NCI-H2081 (cell line): ENCODE measurements at regions not wholly inside any gene's neighbourhood (a gene's known extent, or its start where the extent isn't known, plus 50 kb on each side); places are given as distances from the start of the nearest gene placed in this dataset.
"Not testable (repeated sequence)": the region's sequence is repeated elsewhere in the genome, so short reads cannot be mapped to it uniquely, and the experiment has no call there.

Experiments
- DNase-seq, 2 experiments: peaks; one replicate each; lab custom pipeline; 2025; lab: John Stamatoyannopoulos, UW

DNA sequence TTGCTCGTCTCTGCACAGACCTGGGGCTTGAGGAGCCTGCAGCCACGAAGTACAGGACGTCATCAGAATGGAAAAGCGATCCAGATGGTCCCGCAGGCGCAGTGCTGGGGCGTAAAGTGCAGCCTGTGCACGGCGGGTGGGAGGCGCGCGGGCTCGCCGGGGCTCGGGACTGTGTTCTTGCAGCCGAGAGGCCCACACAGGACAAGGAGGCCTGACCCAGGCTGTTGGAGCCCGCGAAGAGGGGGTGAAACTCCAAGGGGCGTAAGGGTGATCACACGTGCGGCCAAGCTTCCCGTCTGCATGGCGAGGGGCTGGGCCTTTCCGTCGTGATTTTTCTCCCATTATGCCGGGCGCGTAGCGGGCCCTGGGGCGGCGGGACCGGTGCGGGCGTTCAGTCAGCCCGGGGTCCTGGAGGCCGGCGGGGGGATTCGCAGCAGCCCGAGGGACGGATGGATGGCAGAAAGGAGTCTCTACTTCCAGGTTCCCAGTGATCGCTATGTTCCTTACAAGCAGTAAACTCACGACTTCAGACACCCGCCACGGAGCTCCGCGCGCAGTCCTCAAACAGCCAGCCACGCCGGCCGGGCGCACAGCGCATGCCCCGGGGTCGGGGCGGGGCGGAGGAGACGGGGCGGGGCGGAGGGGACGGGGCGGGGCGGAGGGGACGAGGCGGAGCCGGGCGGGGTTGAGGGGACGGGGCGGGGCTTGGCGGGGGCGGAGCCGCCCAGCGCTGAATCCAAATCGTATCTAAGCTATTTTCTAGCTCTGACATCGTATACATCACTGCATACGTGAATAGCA, 141.0 kb upstream of the KCNJ18 start:
- DNase-seq = peak; percentile 48 to 60

DNA sequence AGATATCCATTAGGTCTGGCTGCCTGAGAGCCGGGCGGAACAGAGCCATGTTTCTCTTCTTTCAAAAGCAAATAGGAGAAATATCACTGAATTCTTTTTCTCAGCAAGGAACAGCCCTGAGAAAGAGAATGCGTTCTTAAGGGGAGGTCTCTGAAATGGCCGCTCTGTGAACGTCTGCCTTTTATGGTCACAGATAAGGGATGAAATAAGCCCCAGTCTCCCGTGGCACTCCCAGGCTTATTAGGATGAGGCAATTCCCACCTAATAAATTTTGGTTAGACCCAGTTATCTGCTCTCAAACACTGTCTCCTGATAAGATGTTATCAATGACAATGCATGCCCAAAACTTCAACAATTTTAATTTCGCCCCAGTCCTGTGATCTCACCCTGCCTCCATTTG, 133.4 kb upstream of the KCNJ18 start:
- not testable (repeated sequence) for DNase-seq

DNA sequence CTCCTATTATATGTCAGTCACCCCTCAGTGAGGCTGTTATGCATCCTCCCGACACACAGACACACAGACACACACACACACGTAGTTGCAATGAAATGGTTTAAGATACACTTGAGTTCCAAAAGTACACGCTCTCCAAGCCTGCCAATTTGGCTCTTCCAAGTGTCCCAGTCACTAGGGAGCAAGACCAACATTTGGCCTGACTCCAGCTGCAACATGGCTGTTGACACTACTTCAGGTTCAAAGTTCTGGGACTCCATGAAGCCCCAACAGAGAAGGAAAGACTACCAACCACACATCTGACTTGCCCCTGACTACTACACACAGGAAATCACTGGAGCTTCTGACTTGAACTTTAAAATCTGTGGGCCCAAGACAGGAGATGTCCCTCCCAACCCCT, 128.1 kb upstream of the KCNJ18 start:
- DNase-seq = no peak

GRCh38 chr17:21564757-21565156, 127.6 kb upstream of the KCNJ18 start:
- not testable (repeated sequence) for DNase-seq

DNA sequence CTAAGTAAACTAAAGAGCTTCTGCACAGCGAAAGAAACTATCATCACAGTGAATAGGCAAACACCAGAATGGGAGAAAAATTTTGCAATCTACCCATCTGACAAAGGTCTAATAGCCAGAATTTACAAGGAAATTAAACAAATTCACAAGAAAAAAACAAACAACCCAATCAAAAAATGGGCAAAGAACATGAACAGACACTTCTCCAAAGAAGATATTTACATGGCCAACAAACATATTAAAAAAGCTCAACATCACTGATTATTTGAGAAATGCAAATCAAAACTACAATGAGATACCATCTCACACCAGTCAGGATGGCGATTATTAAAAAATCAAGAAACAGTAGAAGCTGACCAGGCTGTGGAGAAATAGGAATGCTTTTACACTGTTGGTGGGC, 121.9 kb upstream of the KCNJ18 start:
- DNase-seq = not testable (repeated sequence)

- DNase-seq = not testable (repeated sequence)
Measured at GRCh38 chr17:21572148-21572547, 120.2 kb upstream of the KCNJ18 start.

GRCh38 chr17:21573271-21573960, 118.9 kb upstream of the KCNJ18 start:
- not testable (repeated sequence) for DNase-seq

DNA sequence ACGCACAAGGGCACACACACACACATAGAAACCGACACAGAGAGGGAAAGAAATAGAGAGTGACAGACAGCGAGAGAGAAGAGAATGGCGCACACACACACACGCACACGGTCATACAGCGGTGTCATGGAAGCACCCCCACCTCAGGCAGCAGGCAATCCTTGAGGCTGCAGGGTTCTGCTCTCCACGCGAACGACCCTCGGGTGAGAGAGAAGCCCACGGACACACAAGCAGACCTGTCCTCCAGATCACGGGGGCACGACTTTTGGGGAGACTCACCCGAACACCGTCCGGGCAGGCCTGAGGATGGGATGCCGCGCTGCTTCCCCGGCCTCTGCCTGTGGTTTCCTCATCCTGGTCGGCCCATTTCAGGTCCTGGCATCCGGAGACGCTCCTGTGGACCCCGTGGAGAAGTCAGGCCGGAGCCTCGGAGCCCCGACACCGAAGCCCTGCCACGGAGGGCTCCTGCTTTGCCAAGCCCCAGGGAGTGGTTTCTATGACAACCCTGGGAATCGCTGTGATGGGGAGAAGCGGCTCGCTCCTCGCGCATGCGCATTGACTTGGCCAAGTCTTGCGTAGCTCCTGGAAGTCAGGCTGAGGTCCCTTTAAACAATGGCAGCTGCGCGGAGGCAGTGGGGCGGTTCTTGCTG, 118.2 kb upstream of the KCNJ18 start:
- no peak for DNase-seq

DNA sequence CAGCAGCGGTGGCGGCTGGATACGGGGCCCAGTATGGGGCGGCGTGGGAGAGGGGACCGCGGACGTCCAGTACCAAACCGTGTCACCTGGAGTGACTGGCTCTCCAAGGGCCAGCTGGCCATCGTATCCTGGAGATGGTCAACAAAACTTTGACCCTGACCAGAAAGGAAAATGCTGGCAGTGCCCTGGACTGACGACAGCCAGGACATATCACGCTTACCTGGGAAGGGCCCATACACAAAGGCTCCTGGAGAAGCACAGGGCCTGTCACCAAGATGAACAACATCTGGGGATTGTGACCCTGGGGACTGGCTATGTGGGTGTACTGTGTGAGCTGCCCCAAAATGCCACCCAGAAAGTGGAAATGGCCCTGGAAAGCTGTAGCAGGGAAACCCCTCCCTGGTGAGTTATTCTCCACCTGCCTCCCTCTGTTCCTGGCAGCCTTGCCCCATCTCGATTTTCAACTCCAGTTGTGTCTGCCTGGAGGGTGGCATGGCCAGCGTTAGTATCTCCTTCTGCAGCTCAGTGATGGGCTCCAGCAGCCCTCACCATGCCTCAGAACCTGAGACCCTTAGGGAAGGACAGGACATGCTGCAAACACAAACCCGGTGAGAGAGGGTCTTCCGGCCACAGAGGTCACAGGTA, 117.6 kb upstream of the KCNJ18 start:
- DNase-seq = not testable (repeated sequence)

DNA sequence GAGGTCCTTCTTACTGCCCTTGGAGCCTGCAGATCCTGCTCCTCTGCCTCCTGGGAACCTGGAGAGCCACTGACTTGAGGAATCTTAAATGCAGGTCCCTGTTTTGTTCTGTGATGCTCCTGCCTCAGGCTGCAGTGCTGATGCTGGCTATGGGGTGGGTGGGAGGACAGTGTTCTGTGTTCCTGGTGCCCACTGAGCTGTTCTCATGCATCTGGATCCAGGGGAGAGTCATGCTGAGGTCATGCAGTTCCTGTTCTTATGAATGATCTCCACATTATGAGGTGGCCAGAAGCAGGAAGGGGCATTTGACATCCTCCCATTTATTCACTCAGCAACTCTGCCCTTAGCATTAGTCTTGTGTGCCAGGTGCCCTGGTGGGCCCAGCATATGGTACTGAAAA, 113.5 kb upstream of the KCNJ18 start:
- not testable (repeated sequence) for DNase-seq

DNA sequence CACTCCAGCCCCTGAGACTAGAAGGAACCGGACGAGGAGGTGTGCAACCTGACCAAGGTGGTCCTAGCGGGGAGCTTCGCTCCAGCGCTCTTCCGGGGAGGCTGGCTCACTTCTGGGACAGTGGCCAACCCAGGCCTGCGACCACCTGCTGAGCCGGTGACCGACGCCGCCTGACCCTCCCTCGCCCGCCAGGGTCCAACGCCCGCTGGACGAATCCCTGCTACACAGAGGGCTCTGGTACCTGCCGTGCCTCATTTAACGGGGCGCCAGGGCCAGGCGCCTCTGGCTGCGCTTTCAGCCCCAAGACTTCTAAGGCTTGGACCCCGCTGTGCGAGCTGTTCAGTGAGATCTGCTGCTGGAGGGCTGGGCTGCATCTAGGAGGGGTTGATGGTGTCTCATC, 99.5 kb upstream of the KCNJ18 start:
- DNase-seq = no peak

DNA sequence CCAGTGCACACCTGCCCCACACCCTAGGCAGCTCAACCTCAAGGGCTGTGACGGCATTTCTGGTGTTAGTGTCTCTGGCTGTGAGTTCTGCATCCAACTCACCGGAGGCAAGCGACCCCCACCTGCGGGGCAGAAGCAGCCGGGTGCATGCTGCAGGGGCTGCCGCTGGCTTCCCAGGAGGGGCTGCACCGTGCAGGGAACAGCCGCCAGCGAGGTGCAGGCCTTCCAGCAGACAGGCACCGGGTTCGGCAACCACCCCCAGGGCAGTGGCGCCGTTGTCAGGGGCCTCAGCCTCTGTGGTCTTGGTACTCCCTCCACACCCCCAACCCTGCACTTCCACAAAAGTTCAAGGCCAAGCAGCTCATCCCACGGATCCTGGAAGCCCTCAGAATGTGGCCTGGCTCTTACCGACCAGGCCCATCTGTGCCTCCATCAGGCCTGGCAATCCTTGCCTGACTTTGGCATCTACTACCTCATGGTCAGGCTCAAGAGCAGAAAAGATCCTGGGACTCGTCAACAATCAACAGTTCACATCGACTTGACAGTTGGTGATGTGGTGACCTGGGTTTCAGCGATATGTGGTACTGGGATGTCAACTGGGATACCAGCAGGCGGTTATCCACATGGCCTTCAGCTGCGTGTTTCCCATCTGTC, 98.7 kb upstream of the KCNJ18 start:
- DNase-seq = not testable (repeated sequence)

- DNase-seq = no peak
Measured at GRCh38 chr17:21595086-21595485, 97.2 kb upstream of the KCNJ18 start.

DNA sequence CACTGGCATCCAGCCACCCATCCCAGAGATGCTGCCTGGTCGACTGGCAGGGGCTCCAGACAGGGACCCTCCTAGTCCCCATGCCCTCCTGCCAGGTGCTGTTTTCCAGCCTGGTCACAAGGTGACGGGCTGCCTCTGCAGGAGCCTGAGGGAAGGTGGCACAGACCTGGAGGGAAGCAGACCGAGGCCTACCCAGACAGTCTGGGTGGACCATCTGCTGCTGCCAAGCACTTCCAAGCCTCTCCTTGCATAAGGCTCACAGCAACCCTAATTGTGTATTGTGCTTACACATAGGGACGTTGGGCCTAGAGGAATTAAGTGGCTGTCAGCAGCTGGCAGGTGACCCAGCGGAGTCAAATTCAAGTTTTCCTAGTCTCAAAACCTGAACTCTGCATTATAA, 90.1 kb upstream of the KCNJ18 start:
- no peak for DNase-seq

GRCh38 chr17:21603292-21603691, 89.0 kb upstream of the KCNJ18 start:
- DNase-seq = not testable (repeated sequence)

GRCh38 chr17:21611443-21611842, 80.9 kb upstream of the KCNJ18 start:
- DNase-seq = not testable (repeated sequence)

DNA sequence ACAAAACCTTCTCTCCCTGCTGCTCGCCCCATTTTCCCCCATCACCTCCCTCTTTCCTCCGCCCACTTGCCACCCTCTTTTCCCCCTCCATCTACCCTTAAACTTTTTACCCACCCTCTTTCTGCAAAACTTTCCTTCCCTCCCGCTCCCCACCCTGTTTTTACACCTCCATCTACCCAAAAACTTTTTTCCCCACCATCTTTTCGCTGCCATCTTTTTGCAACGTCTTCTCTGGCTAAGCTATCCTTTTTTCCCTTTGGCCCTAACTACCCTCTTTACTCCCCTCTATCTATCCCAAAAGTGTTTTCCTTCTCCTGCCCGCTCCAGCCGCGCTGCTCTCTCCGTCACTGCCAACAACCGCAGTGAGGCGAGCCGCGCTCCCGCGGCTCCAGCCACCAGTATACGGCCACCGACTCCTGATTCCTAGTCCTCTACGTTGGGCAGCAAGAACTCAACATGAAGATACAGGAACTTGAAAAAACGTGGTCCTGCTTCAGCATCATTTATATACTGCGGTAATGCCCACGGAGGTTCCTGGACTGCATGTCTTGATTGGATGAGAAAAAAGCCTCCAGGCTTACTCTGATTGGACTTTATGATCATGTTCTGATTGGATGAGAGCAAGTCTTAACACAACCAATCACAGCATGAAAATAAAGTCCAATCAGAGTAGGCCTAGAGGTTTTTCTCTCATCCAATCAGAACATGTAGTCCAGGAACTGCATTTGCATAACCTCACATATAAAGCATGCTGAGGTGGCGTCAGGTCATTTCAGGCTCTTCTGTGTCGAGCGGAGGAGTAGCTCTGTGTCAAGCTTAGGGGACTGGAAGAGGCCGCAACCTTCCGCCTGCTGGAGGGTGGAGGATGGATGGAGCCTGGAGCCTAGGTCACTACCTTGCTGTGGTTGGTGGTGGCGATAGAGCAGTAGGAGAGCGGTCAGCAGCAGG, 79.9 kb upstream of the KCNJ18 start:
- DNase-seq = not testable (repeated sequence)

DNA sequence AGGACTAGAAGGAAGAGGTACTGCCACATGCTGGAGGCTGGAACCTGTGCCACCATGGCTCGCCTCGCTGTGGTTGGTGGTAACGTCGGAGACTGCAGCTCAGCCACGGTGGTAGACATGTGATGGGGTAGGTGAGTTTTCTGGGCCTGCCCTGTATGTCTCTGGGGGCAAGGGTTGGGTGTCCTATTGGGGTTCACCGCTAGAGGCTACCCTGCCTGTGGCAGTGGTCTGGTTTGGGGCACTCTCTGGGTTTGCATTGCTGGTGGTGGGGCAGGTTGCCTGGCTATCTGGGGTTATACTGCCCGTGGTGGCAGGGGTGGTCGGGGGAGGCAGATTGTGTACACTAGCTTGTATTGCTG, 79.3 kb upstream of the KCNJ18 start:
- DNase-seq = no peak

DNA sequence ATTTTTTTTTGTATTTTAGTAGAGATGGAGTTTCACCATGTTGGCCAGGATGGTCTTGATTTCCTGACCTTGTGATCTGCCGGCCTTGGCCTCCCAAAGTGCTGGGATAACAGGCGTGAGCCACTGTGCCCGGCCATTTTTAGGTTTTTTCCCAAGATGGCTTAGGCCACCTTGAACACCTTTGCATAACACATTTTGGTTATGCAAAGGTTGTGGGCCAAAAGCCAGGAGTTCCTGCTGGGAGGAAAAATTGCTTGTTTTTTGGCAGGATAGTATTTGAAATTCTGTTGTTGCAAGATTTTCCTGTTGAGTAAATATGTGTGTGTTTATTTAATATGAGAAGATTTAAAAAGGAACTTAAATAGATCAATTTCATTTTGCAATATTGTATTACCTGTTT, 65.3 kb upstream of the KCNJ18 start:
- not testable (repeated sequence) for DNase-seq
